ENCODE measurements at regions not wholly inside any gene's neighbourhood (a gene's known extent, or its start where the extent isn't known, plus 50 kb on each side); places are given as distances from the start of the nearest gene placed in this dataset.

DNA sequence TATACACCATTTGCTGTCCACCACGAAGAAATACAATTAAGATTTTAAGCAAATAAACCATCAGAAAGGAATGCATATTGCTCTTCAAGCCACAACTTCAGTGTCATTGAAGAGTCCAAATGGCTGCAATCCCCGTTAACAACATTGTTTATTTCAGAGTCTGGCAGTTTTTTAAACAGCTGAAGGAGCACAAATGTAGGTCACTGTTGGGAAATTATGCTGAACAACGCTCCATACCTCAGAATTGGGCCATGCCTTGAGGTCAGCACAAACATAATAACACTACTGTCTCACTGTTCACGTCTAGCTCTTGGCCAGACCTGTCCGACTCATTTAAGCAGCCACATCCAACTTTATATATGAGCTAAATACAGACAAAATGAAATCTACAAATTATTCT is 453.9 kb upstream of the GHITM start:
- no peaks in the 10 kb centered on the region for H3K9me3 ChIP-seq
- H3K27me3 ChIP-seq = no peaks in the 10 kb centered on the region
- H3K27ac ChIP-seq = no peak overlapping the region
- TF ChIP-seq, protein P1, sequence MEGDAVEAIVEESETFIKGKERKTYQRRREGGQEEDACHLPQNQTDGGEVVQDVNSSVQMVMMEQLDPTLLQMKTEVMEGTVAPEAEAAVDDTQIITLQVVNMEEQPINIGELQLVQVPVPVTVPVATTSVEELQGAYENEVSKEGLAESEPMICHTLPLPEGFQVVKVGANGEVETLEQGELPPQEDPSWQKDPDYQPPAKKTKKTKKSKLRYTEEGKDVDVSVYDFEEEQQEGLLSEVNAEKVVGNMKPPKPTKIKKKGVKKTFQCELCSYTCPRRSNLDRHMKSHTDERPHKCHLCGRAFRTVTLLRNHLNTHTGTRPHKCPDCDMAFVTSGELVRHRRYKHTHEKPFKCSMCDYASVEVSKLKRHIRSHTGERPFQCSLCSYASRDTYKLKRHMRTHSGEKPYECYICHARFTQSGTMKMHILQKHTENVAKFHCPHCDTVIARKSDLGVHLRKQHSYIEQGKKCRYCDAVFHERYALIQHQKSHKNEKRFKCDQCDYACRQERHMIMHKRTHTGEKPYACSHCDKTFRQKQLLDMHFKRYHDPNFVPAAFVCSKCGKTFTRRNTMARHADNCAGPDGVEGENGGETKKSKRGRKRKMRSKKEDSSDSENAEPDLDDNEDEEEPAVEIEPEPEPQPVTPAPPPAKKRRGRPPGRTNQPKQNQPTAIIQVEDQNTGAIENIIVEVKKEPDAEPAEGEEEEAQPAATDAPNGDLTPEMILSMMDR (IDR thresholded peaks at IDR 0.05) = no peak
- TF ChIP-seq POLR2A (IDR thresholded peaks at IDR 0.05) = no peak
- H3K36me3 ChIP-seq = no peaks in the 10 kb centered on the region
- H3K4me1 ChIP-seq = no peaks in the 10 kb centered on the region
- no peak for DNase-seq
- intact Hi-C loops (cut with DNase I; ENCODE audit: low total_unique reads) = no loop called here
- H3K4me3 ChIP-seq = no peak overlapping the region

DNA sequence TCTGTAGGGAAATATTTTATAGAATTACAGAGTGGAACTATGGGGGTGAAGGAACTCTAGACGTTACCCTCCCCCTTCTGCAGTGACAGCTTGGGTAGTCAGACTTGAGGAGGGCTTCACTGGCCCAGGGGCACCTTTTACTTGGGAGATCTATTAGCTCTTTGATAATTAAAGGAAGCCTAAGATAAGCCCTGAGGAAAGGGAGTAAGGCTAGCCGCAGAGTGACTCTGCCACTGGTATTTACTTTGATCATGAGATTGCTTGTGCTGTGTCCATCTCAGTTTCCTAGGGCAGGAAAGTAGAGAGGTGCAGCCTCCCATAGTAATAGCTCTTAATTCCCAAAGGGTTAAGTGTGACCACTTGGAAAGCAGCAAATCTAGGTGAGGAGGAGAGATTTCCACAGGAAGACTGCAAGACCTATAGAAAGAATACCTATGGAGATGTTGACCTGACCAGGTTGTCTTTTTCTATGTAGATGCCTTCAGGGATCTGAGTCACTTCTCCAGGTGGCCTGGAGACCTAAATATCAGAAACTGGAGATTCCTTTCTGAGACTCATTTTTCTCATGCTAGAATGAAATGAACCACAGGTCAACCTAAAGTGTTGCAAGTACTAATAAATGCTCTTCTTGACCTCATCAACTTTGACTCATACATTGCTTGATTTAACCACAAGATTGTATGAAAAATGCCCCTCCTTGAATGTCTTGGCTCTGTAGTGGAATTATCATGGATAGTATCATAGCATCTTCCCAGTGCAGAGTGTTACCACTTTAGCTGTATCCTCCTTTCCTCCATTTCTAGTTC is 447.3 kb upstream of the GHITM start:
- Histone ChIP-seq H3K27ac (no peak overlapping the region), H3K9me3 (no peaks in the 10 kb centered on the region), H3K27me3 (no peaks in the 10 kb centered on the region), H3K36me3 (no peaks in the 10 kb centered on the region), H3K4me1 (no peaks in the 10 kb centered on the region), H3K4me3 (no peak overlapping the region)
- intact Hi-C loops (cut with DNase I; ENCODE audit: low total_unique reads) = no loop called here
- no peak for DNase-seq
- no peak for TF ChIP-seq POLR2A (IDR thresholded peaks at IDR 0.05)
- TF ChIP-seq, protein P1 (IDR thresholded peaks at IDR 0.05) = no peak

DNA sequence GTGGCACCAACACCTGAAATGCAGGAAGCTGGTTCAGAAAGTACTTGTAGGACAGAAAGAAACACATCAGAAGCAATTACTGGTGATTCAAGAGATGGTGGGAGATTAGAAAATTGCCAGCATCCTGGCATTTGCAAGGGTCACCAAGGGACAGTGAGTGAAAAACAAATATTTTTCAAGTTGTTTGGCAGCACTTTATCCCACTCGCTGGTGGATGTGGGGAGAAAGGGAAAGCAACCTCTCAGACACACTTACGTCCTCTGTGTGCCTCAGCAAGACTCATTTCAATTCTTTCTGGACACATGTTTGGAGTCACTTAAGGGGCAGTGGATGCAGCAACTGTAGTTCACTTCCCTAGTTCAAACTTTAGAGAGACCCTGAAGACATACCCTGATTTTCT is 440.4 kb upstream of the GHITM start:
- Histone ChIP-seq H3K27me3 (no peaks in the 10 kb centered on the region), H3K27ac (no peak overlapping the region), H3K36me3 (no peaks in the 10 kb centered on the region), H3K4me3 (no peak overlapping the region), H3K4me1 (no peaks in the 10 kb centered on the region), H3K9me3 (no peaks in the 10 kb centered on the region)
- intact Hi-C loops (cut with DNase I; ENCODE audit: low total_unique reads) = no loop called here
- TF ChIP-seq POLR2A (IDR thresholded peaks at IDR 0.05) = no peak
- TF ChIP-seq, protein P1 (IDR thresholded peaks at IDR 0.05) = no peak
- no peak for DNase-seq

DNA sequence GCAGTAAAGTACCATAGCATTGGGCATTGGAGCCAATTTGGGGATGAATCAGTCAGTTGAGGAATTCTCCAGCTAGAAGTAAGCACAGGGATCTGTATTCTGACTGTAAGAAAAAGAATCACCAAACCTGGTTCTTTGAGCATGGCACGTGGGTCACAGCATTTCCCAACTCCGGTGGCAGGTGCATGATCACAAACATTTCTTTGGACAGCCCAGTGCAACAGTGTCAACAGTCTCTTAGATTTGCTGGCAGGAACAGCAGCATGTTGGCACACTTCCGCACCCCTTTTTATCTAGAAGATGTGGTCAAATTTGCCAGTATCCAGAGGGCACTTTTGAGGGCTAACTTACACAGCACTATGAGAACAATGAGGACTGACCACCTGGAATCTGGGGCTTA is 437.5 kb upstream of the GHITM start:
- no peak overlapping the region for H3K4me3 ChIP-seq
- DNase-seq = no peak
- intact Hi-C loops (cut with DNase I; ENCODE audit: low total_unique reads) = no loop called here
- no peak overlapping the region for H3K27ac ChIP-seq
- no peaks in the 10 kb centered on the region for H3K36me3 ChIP-seq
- no peak for TF ChIP-seq POLR2A (IDR thresholded peaks at IDR 0.05)
- TF ChIP-seq, protein P1 (IDR thresholded peaks at IDR 0.05) = no peak
- H3K4me1 ChIP-seq = no peaks in the 10 kb centered on the region
- no peaks in the 10 kb centered on the region for H3K9me3 ChIP-seq
- H3K27me3 ChIP-seq = no peaks in the 10 kb centered on the region

DNA sequence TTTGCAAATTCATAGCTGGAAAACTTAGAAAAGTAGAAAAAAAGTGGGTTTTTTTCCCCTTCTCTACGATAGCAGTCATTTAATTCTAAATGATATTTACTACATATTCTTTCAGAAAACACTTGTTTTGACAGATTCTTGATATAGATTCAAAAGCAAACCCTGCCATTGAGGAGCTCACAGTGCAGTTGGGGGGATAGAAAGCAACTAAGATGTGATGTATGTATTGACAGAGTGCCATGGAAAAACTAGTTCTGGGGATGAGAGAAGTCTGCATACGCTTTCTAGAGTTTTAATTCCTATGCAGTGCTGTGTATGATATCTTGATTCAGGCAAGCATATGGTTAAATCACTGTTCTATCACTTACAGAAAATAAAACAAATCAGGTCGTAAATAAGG is 436.6 kb upstream of the GHITM start:
- Histone ChIP-seq H3K4me3 (no peak overlapping the region), H3K4me1 (no peaks in the 10 kb centered on the region), H3K27ac (no peak overlapping the region), H3K9me3 (no peaks in the 10 kb centered on the region), H3K27me3 (no peaks in the 10 kb centered on the region), H3K36me3 (no peaks in the 10 kb centered on the region)
- TF ChIP-seq POLR2A (IDR thresholded peaks at IDR 0.05) = no peak
- TF ChIP-seq, protein P1 (IDR thresholded peaks at IDR 0.05) = no peak
- no peak for DNase-seq
- intact Hi-C loops (cut with DNase I; ENCODE audit: low total_unique reads) = no loop called here

Measured in uterus (tissue), 3 donors.